Hematopoietic multipotent progenitor cell treated with erythropoietin and hydrocortisone succinate and interleukin-3 and kit ligand, for 8 days (in vitro differentiated cells): ENCODE measurements at regions not wholly inside any gene's neighbourhood (a gene's known extent, or its start where the extent isn't known, plus 50 kb on each side); places are given as distances from the start of the nearest gene placed in this dataset.
"Not testable (repeated sequence)": the region's sequence is repeated elsewhere in the genome, so short reads cannot be mapped to it uniquely, and the experiment has no call there.

Experiments used
- DNase-seq: peaks from one replicate; pipeline ENCODE4 v3.0.0-alpha.2; 2015

- no peak for DNase-seq
Measured at GRCh38 chr5:120923026-120923425, 458.9 kb downstream of the PRR16 start.

- no peak for DNase-seq
Measured at GRCh38 chr5:120926471-120926870, 462.4 kb downstream of the PRR16 start.

GRCh38 chr5:120927950-120928530 is 463.9 kb downstream of the PRR16 start:
- no peak for DNase-seq

- no peak for DNase-seq
Measured at GRCh38 chr5:120932480-120932879, 468.4 kb downstream of the PRR16 start.

GRCh38 chr5:120934031-120934430 is 469.9 kb downstream of the PRR16 start:
- DNase-seq, result no peak

- DNase-seq, result no peak
Measured at GRCh38 chr5:120936652-120937051, 472.6 kb downstream of the PRR16 start.

GRCh38 chr5:120938604-120939003 is 474.5 kb downstream of the PRR16 start:
- no peak for DNase-seq

- DNase-seq, result no peak
Measured at GRCh38 chr5:120942596-120943350, 478.7 kb downstream of the PRR16 start.

- DNase-seq, result not testable (repeated sequence)
Measured at GRCh38 chr5:120949596-120949995, 485.5 kb downstream of the PRR16 start.

GRCh38 chr5:120953445-120953844 is 489.3 kb downstream of the PRR16 start:
- not testable (repeated sequence) for DNase-seq

- no peak for DNase-seq
Measured at GRCh38 chr5:120954255-120954654, 490.2 kb downstream of the PRR16 start.

- no peak for DNase-seq
Measured at GRCh38 chr5:120955795-120956194, 491.7 kb downstream of the PRR16 start.

GRCh38 chr5:120958877-120959485 is 494.9 kb downstream of the PRR16 start:
- no peak for DNase-seq

GRCh38 chr5:120960510-120960909 is 496.4 kb downstream of the PRR16 start:
- no peak for DNase-seq

GRCh38 chr5:120967366-120967765 is 503.3 kb downstream of the PRR16 start:
- DNase-seq, result no peak

GRCh38 chr5:120974690-120975089 is 510.6 kb downstream of the PRR16 start:
- no peak for DNase-seq

- no peak for DNase-seq
Measured at GRCh38 chr5:120982351-120982750, 518.3 kb downstream of the PRR16 start.

GRCh38 chr5:120985526-120985925 is 521.4 kb downstream of the PRR16 start:
- DNase-seq, result no peak

- no peak for DNase-seq
Measured at GRCh38 chr5:120988491-120988890, 524.4 kb downstream of the PRR16 start.

GRCh38 chr5:120988941-120989340 is 524.8 kb downstream of the PRR16 start:
- DNase-seq, result no peak

- DNase-seq, result no peak
Measured at GRCh38 chr5:120991569-120991968, 527.5 kb downstream of the PRR16 start.

GRCh38 chr5:120994112-120994511 is 530.0 kb downstream of the PRR16 start:
- no peak for DNase-seq

- DNase-seq, result no peak
Measured at GRCh38 chr5:120999550-120999949, 535.5 kb downstream of the PRR16 start.

- DNase-seq, result no peak
Measured at GRCh38 chr5:121006217-121006616, 542.1 kb downstream of the PRR16 start.
